PC-9 (cell line): ENCODE measurements at regions not wholly inside any gene's neighbourhood (a gene's known extent, or its start where the extent isn't known, plus 50 kb on each side); places are given as distances from the start of the nearest gene placed in this dataset.

Experiments used
- BruUV-seq: library from RNA; stranded (reverse); fragments of 400-500 nt; replicated peaks from 2 replicates; lab custom pipeline; 2021; lab: Mats Ljungman, UMichigan
- CTCF ChIA-PET: fragments of 300-600 bp; sonication (Branson Sonifier 250); formaldehyde crosslinking; loops from one replicate; lab custom pipeline; 2022; ENCODE audit warnings: antibody characterized with exemption; lab: Charles Lee
- POLR2A ChIA-PET: fragments of 300-600 bp; sonication (Branson Sonifier 250); formaldehyde crosslinking; loops from one replicate; lab custom pipeline; 2022; ENCODE audit warnings: antibody characterized with exemption; ENCODE audit not compliant: unreplicated experiment; lab: Charles Lee
- DNase-seq, 2 experiments: peaks; one replicate each; pipeline versions ENCODE4 v3.0.0 to v3.0.0-alpha.2; 2015 to 2022; ENCODE audit warnings: mixed read lengths in 1 of 2
- H2AFZ ChIP-seq: fragments of 200-600 bp; sonication (generic); 2 replicates; pipeline ENCODE4 v1.8.1; 2017; ENCODE audit warnings: antibody characterized with exemption
- H3F3A ChIP-seq: fragments of 200-600 bp; sonication (generic); 2 replicates; pipeline ENCODE4 v1.8.1; 2017; ENCODE audit warnings: antibody characterized with exemption, mild to moderate bottlenecking, low read depth; ENCODE audit not compliant: insufficient read depth
- H3K27ac ChIP-seq: fragments of 200-600 bp; sonication (generic); 2 replicates; pipeline ENCODE4 v1.6.1; 2016; ENCODE audit warnings: mixed run types
- H3K27me3 ChIP-seq: fragments of 200-600 bp; sonication (generic); 2 replicates; pipeline ENCODE4 v1.6.1; 2016; ENCODE audit warnings: low read depth, mixed run types; ENCODE audit not compliant: insufficient read depth
- H3K36me3 ChIP-seq: fragments of 200-600 bp; sonication (generic); 2 replicates; pipeline ENCODE4 v1.6.1; 2016; ENCODE audit warnings: low read depth, mixed run types
- H3K4me1 ChIP-seq: fragments of 200-600 bp; sonication (generic); replicated peaks from 2 replicates; pipeline ENCODE4 v1.6.1; 2016; ENCODE audit warnings: mixed run types; ENCODE audit not compliant: insufficient read depth
- H3K4me2 ChIP-seq: fragments of 200-600 bp; sonication (generic); 2 replicates; pipeline ENCODE4 v1.6.1; 2017; ENCODE audit warnings: mixed run types
- H3K4me3 ChIP-seq: fragments of 200-600 bp; sonication (generic); 2 replicates; pipeline ENCODE4 v1.6.1; 2016; ENCODE audit warnings: mixed run types
- H3K79me2 ChIP-seq: fragments of 200-600 bp; sonication (generic); 2 replicates; pipeline ENCODE4 v1.6.1; 2017; ENCODE audit warnings: low read depth, mixed run types
- H3K9me2 ChIP-seq: fragments of 200-600 bp; sonication (generic); 2 replicates; pipeline ENCODE4 v1.8.1; 2017; ENCODE audit warnings: mild to moderate bottlenecking; ENCODE audit not compliant: insufficient read depth
- H3K9me3 ChIP-seq: fragments of 200-600 bp; sonication (generic); 2 replicates; pipeline ENCODE4 v1.8.1; 2016; ENCODE audit warnings: low read depth; ENCODE audit not compliant: insufficient read depth
- H4K20me1 ChIP-seq: fragments of 200-600 bp; sonication (generic); 2 replicates; pipeline ENCODE4 v1.8.1; 2017; ENCODE audit not compliant: insufficient read depth
- CTCF ChIP-seq: fragments of 200-600 bp; sonication (generic); conservative IDR thresholded peaks from 2 replicates; pipeline ENCODE4 v1.6.1; 2017; ENCODE audit warnings: mixed run types, antibody characterized with exemption, mild to moderate bottlenecking, moderate library complexity
- EZH2 ChIP-seq: fragments of 200-600 bp; sonication (generic); IDR thresholded peaks from 2 replicates; pipeline ENCODE4 v1.8.0; 2017; ENCODE audit warnings: antibody characterized with exemption, low read depth
- intact Hi-C: fragments of 100-400 bp; cut with micrococcal nuclease; formaldehyde crosslinking; loops from one replicate; pipeline ENCODE4 v1.10.0; 2022; ENCODE audit not compliant: unreplicated experiment

- Histone ChIP-seq H3K79me2 (no peaks in the 10 kb centered on the region), H3K4me1 (no peaks in the 10 kb centered on the region), H4K20me1 (no peaks in the 10 kb centered on the region), H3K36me3 (no peaks in the 10 kb centered on the region), H3K4me2 (no peak overlapping the region), H3K27me3 (peaks cover 61% of the 10 kb centered on the region), H3K4me3 (no peak overlapping the region), H3K9me3 (no peaks in the 10 kb centered on the region), H3K27ac (no peak overlapping the region), H3K9me2 (no peaks in the 10 kb centered on the region), H2AFZ (no peak overlapping the region), H3F3A (no peaks in the 10 kb centered on the region)
- no peak for DNase-seq
- TF ChIP-seq EZH2 (no peak), CTCF (no peak)
- ChIA-PET POLR2A (no interaction called here), CTCF (no interaction called here)
- no TSS peak for BruUV-seq
- intact Hi-C loops = no loop called here
Observed at GRCh38 chr16:73230651-73231050, 182.7 kb upstream of the ZFHX3 start.

GRCh38 chr16:73228649-73229048, 180.7 kb upstream of the ZFHX3 start:
- ChIA-PET CTCF (no interaction called here), POLR2A (no interaction called here)
- no TSS peak for BruUV-seq
- Histone ChIP-seq H3K9me3 (no peaks in the 10 kb centered on the region), H3F3A (no peaks in the 10 kb centered on the region), H3K9me2 (no peaks in the 10 kb centered on the region), H3K36me3 (no peaks in the 10 kb centered on the region), H3K4me3 (no peak overlapping the region), H3K4me1 (no peaks in the 10 kb centered on the region), H2AFZ (no peak overlapping the region), H3K27me3 (peaks cover 52% of the 10 kb centered on the region), H4K20me1 (no peaks in the 10 kb centered on the region), H3K27ac (no peak overlapping the region), H3K4me2 (no peak overlapping the region), H3K79me2 (no peaks in the 10 kb centered on the region)
- TF ChIP-seq EZH2 (no peak), CTCF (no peak)
- DNase-seq = no peak
- intact Hi-C loops = no loop called here

GRCh38 chr16:73226675-73227074, 178.7 kb upstream of the ZFHX3 start:
- Histone ChIP-seq H2AFZ (no peak overlapping the region), H3K4me3 (no peak overlapping the region), H3K27me3 (peaks cover 43% of the 10 kb centered on the region), H3K36me3 (no peaks in the 10 kb centered on the region), H3K4me1 (no peaks in the 10 kb centered on the region), H4K20me1 (no peaks in the 10 kb centered on the region), H3K9me2 (0 out of 2 replicates have a peak, but pooled peaks cover 4% of the 10 kb centered on the region), H3K79me2 (no peaks in the 10 kb centered on the region), H3K9me3 (no peaks in the 10 kb centered on the region), H3F3A (no peaks in the 10 kb centered on the region), H3K4me2 (no peak overlapping the region), H3K27ac (no peak overlapping the region)
- CTCF ChIA-PET = no interaction called here
- POLR2A ChIA-PET = no interaction called here
- intact Hi-C loops = no loop called here
- no TSS peak for BruUV-seq
- no peak for DNase-seq
- TF ChIP-seq CTCF (no peak), EZH2 (no peak)
